ENCODE measurements at regions not wholly inside any gene's neighbourhood (a gene's known extent, or its start where the extent isn't known, plus 50 kb on each side); places are given as distances from the start of the nearest gene placed in this dataset.

DNA sequence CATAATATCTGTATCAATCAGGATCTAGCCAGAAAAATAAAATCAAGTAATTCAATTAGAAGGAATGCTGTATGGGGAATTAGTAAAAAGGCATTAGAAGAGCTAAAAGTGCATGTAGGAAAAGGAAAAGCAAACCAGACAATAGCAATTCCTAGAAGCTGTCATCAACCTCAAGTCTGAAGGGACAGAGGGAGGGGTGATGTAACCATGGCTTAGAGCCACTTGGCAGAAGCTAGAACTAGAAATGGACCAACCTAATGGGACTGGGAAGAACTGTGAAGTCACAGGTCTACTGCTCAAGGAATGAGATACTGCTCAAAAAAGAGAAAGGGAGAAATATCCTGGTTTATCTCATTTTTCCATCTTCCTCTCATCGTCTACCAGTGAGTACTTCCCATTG lies 590.7 kb upstream of the SGO1 start:
- DNase-seq (ENCODE audit: low read depth in 2 of 2) = no peak
- Histone ChIP-seq H4K20me1 (ENCODE audit: control insufficient read depth, extremely low read depth, insufficient read depth, low read length) (no peaks in the 10 kb centered on the region), H3K4me1 (ENCODE audit: control insufficient read depth, extremely low read depth, insufficient read depth, low read length) (no peaks in the 10 kb centered on the region), H3K4me3 (replicated peaks in 1 of 4; ENCODE audit: control extremely low read depth in 1 of 4, insufficient read depth in 1 of 4, low read depth in 3 of 4, low read length in 4 of 4) (no peak overlapping the region), H2AFZ (ENCODE audit: low read length) (no peak overlapping the region), H3K79me2 (ENCODE audit: control insufficient read depth, insufficient read depth, low read length) (no peaks in the 10 kb centered on the region), H3K27me3 (ENCODE audit: control insufficient read depth, insufficient read depth, low read length) (no peaks in the 10 kb centered on the region), H3K9me3 (ENCODE audit: control insufficient read depth, insufficient read depth, low read depth, low read length) (no peaks in the 10 kb centered on the region), H3K27ac (ENCODE audit: insufficient read depth, low read length) (no peak overlapping the region), H3K9ac (ENCODE audit: insufficient read depth, low read length) (no peak overlapping the region), H3K4me2 (ENCODE audit: extremely low read depth, insufficient read depth, low read length) (no peak overlapping the region), H3K36me3 (ENCODE audit: control insufficient read depth, insufficient read depth, low read length) (no peaks in the 10 kb centered on the region)
- TF ChIP-seq EZH2 (IDR thresholded peaks at IDR 0.05; ENCODE audit: low read length, missing control alignments) = no peak
- TF ChIP-seq, protein P1, sequence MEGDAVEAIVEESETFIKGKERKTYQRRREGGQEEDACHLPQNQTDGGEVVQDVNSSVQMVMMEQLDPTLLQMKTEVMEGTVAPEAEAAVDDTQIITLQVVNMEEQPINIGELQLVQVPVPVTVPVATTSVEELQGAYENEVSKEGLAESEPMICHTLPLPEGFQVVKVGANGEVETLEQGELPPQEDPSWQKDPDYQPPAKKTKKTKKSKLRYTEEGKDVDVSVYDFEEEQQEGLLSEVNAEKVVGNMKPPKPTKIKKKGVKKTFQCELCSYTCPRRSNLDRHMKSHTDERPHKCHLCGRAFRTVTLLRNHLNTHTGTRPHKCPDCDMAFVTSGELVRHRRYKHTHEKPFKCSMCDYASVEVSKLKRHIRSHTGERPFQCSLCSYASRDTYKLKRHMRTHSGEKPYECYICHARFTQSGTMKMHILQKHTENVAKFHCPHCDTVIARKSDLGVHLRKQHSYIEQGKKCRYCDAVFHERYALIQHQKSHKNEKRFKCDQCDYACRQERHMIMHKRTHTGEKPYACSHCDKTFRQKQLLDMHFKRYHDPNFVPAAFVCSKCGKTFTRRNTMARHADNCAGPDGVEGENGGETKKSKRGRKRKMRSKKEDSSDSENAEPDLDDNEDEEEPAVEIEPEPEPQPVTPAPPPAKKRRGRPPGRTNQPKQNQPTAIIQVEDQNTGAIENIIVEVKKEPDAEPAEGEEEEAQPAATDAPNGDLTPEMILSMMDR (conservative IDR thresholded peaks at IDR 0.05 in 1 of 2, IDR thresholded peaks at IDR 0.05 in 1 of 2; ENCODE audit: low read depth in 1 of 2, low read length in 2 of 2) = no peak

DNA sequence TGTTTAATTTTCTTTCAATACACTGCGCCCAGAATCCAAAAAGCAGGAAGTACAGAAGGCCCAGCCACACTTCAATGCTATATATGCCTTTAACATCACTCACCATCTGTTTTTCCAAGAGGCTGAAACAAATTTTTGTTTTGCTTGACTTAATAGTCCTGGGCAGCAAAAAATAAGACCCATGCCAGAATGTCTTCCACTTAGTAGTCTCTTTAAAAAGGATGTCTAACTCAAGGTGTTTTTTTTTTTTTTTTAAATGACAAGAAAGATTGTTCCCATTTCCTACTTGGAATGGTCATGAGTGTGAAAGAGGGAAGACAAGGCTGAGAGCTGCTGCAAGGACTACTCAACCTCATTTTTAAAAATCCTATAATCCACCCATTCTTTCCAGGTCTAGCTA lies 590.3 kb upstream of the SGO1 start:
- H3K4me2 ChIP-seq (ENCODE audit: extremely low read depth, insufficient read depth, low read length) = no peak overlapping the region
- no peak overlapping the region for H3K4me3 ChIP-seq (replicated peaks in 1 of 4; ENCODE audit: control extremely low read depth in 1 of 4, insufficient read depth in 1 of 4, low read depth in 3 of 4, low read length in 4 of 4)
- DNase-seq (ENCODE audit: low read depth in 2 of 2) = no peak
- no peak overlapping the region for H3K9ac ChIP-seq (ENCODE audit: insufficient read depth, low read length)
- TF ChIP-seq EZH2 (IDR thresholded peaks at IDR 0.05; ENCODE audit: low read length, missing control alignments) = no peak
- TF ChIP-seq, protein P1 (conservative IDR thresholded peaks at IDR 0.05 in 1 of 2, IDR thresholded peaks at IDR 0.05 in 1 of 2; ENCODE audit: low read depth in 1 of 2, low read length in 2 of 2) = no peak
- H3K27ac ChIP-seq (ENCODE audit: insufficient read depth, low read length) = no peak overlapping the region
- H4K20me1 ChIP-seq (ENCODE audit: control insufficient read depth, extremely low read depth, insufficient read depth, low read length) = no peaks in the 10 kb centered on the region
- no peaks in the 10 kb centered on the region for H3K27me3 ChIP-seq (ENCODE audit: control insufficient read depth, insufficient read depth, low read length)
- no peaks in the 10 kb centered on the region for H3K79me2 ChIP-seq (ENCODE audit: control insufficient read depth, insufficient read depth, low read length)
- H3K4me1 ChIP-seq (ENCODE audit: control insufficient read depth, extremely low read depth, insufficient read depth, low read length) = no peaks in the 10 kb centered on the region
- no peak overlapping the region for H2AFZ ChIP-seq (ENCODE audit: low read length)
- no peaks in the 10 kb centered on the region for H3K36me3 ChIP-seq (ENCODE audit: control insufficient read depth, insufficient read depth, low read length)
- no peaks in the 10 kb centered on the region for H3K9me3 ChIP-seq (ENCODE audit: control insufficient read depth, insufficient read depth, low read depth, low read length)

DNA sequence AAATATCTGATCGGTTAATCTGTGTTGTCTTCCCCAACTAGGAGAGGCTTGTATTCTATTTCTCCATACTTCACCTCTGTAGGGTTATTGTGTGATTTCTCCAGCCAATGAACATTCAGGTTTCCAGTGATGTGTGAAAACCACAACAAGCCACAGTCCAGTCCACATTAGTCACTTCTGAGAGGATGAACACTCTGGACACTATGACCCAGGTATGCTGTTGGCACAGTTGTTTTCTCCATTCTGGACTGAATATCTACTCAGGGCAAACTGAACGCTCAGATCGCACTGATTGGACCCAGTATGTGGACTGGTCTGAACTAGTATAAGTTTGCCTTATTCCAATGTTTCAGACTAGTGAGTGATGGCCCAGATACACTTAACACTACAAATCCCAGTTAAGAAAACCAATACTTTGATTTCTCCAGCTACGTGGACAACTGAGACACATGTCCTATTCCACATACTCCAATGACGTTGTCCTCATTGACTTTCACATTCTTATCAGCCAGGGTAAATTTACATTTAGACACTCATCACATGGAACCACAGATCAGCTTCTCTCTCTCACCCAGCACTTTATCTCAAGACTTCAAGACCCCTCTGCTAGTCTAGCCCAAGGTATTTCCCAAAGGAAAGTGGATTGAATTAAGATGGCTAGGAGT lies 587.4 kb upstream of the SGO1 start:
- Histone ChIP-seq H3K9ac (ENCODE audit: insufficient read depth, low read length) (no peak overlapping the region), H3K4me3 (replicated peaks in 1 of 4; ENCODE audit: control extremely low read depth in 1 of 4, insufficient read depth in 1 of 4, low read depth in 3 of 4, low read length in 4 of 4) (no peak overlapping the region), H2AFZ (ENCODE audit: low read length) (no peak overlapping the region), H3K27me3 (ENCODE audit: control insufficient read depth, insufficient read depth, low read length) (no peaks in the 10 kb centered on the region), H3K79me2 (ENCODE audit: control insufficient read depth, insufficient read depth, low read length) (no peaks in the 10 kb centered on the region), H3K36me3 (ENCODE audit: control insufficient read depth, insufficient read depth, low read length) (no peaks in the 10 kb centered on the region), H3K27ac (ENCODE audit: insufficient read depth, low read length) (no peak overlapping the region), H4K20me1 (ENCODE audit: control insufficient read depth, extremely low read depth, insufficient read depth, low read length) (no peaks in the 10 kb centered on the region), H3K4me1 (ENCODE audit: control insufficient read depth, extremely low read depth, insufficient read depth, low read length) (no peaks in the 10 kb centered on the region), H3K4me2 (ENCODE audit: extremely low read depth, insufficient read depth, low read length) (no peak overlapping the region), H3K9me3 (ENCODE audit: control insufficient read depth, insufficient read depth, low read depth, low read length) (no peaks in the 10 kb centered on the region)
- no peak for DNase-seq (ENCODE audit: low read depth in 2 of 2)
- no peak for TF ChIP-seq EZH2 (IDR thresholded peaks at IDR 0.05; ENCODE audit: low read length, missing control alignments)
- TF ChIP-seq, protein P1 (conservative IDR thresholded peaks at IDR 0.05 in 1 of 2, IDR thresholded peaks at IDR 0.05 in 1 of 2; ENCODE audit: low read depth in 1 of 2, low read length in 2 of 2) = no peak

Data from fibroblast of lung (primary cell).